Keratinocyte (primary cell): ENCODE measurements at regions not wholly inside any gene's neighbourhood (a gene's known extent, or its start where the extent isn't known, plus 50 kb on each side); places are given as distances from the start of the nearest gene placed in this dataset.
A peak's percentile ranks its signal among the peaks of the same experiment; 100 is the strongest.

Experiments used
- DNase-seq: peaks from one replicate; pipeline ENCODE4 v3.0.0-alpha.2; 2011; ENCODE audit warnings: low read depth, missing footprints, low spot score
- FAIRE-seq: peaks from 2 replicates; lab custom pipeline; 2011; peaks lifted over from hg19 to GRCh38; lab: Jason Lieb, UNC
- H2AFZ ChIP-seq: 2 replicates; pipeline ENCODE4 v1.6.0; 2012; ENCODE audit warnings: low read length, control low read depth, inconsistent platforms; ENCODE audit not compliant: control insufficient read depth
- H3K27ac ChIP-seq: 2 replicates; pipeline ENCODE4 v1.5.1; 2011; ENCODE audit warnings: low read length; ENCODE audit not compliant: control insufficient read depth, insufficient read depth
- H3K27me3 ChIP-seq: 3 replicates; pipeline ENCODE4 v1.6.0; 2011; ENCODE audit warnings: low read length; ENCODE audit not compliant: control insufficient read depth, insufficient read depth; ENCODE audit errors: extremely low read depth
- H3K36me3 ChIP-seq, 2 experiments: 2 replicates in 1 of 2; 3 replicates in 1 of 2; pipeline ENCODE4 v1.5.1; 2011; ENCODE audit warnings: low read length in 2 of 2, mild to moderate bottlenecking in 1 of 2; ENCODE audit not compliant: control insufficient read depth in 2 of 2, insufficient read depth in 2 of 2; ENCODE audit errors: extremely low read depth in 1 of 2
- H3K4me1 ChIP-seq: 3 replicates; pipeline ENCODE4 v1.5.1; 2011; ENCODE audit warnings: low read length; ENCODE audit not compliant: control insufficient read depth, insufficient read depth; ENCODE audit errors: extremely low read depth
- H3K4me2 ChIP-seq: 3 replicates; pipeline ENCODE4 v1.6.0; 2011; ENCODE audit warnings: low read depth, low read length; ENCODE audit not compliant: control insufficient read depth, insufficient read depth; ENCODE audit errors: extremely low read depth
- H3K4me3 ChIP-seq, 3 experiments: fragments of 200-600 bp in 1 of 3; sonication (generic) in 1 of 3; 2 replicates in 2 of 3; 3 replicates in 1 of 3; pipeline ENCODE4 v1.5.1; 2011 to 2016; ENCODE audit warnings: low read length in 3 of 3, mild to moderate bottlenecking in 3 of 3, control low read depth in 2 of 3, inconsistent platforms in 1 of 3, low read depth in 1 of 3, mixed read lengths in 1 of 3, mixed run types in 1 of 3, moderate library complexity in 1 of 3; ENCODE audit not compliant: control insufficient read depth in 2 of 3, insufficient read depth in 2 of 3; ENCODE audit errors: extremely low read depth in 1 of 3
- H3K79me2 ChIP-seq: 2 replicates; pipeline ENCODE4 v1.6.0; 2012; ENCODE audit warnings: low read length; ENCODE audit not compliant: control insufficient read depth, insufficient read depth
- H3K9ac ChIP-seq: 3 replicates; pipeline ENCODE4 v1.6.0; 2011; ENCODE audit warnings: low read length; ENCODE audit not compliant: control insufficient read depth, insufficient read depth; ENCODE audit errors: extremely low read depth
- H3K9me1 ChIP-seq: 3 replicates; pipeline ENCODE4 v1.6.0; 2011; ENCODE audit warnings: low read length; ENCODE audit not compliant: control insufficient read depth, insufficient read depth; ENCODE audit errors: extremely low read depth
- H3K9me3 ChIP-seq: 2 replicates; pipeline ENCODE4 v1.5.1; 2012; ENCODE audit warnings: low read depth, low read length; ENCODE audit not compliant: control insufficient read depth
- H4K20me1 ChIP-seq: 3 replicates; pipeline ENCODE4 v1.6.0; 2011; ENCODE audit warnings: low read length; ENCODE audit not compliant: control insufficient read depth, insufficient read depth; ENCODE audit errors: extremely low read depth
- CTCF ChIP-seq, 3 experiments: IDR thresholded peaks in 1 of 3; conservative IDR thresholded peaks in 1 of 3; optimal IDR thresholded peaks in 1 of 3; 2 replicates in 2 of 3; 3 replicates in 1 of 3; pipeline versions ENCODE3 to v1.5.1; 2011; ENCODE audit warnings: low read length in 3 of 3, mild to moderate bottlenecking in 3 of 3, moderate library complexity in 2 of 3, control low read depth in 1 of 3, inconsistent platforms in 1 of 3; ENCODE audit not compliant: insufficient read depth in 2 of 3; ENCODE audit errors: extremely low read depth in 1 of 3
- EZH2 ChIP-seq: IDR thresholded peaks from one replicate; pipeline ENCODE4 v1.6.1; 2012; ENCODE audit warnings: inconsistent platforms, mild to moderate bottlenecking, low read length, moderate library complexity
- dilution Hi-C: fragments of 300-500 bp; cut with MboI; formaldehyde crosslinking; loops from one replicate; pipeline ENCODE4 v1.7.0; 2020; ENCODE audit warnings: low sequenced_read_pairs; ENCODE audit not compliant: extremely low pct_ligation_motif_present

GRCh38 chr1:57982852-57983251 lies 559.0 kb upstream of the DAB1 start:
- Histone ChIP-seq H3K4me2 (no peak overlapping the region), H3K36me3 (no peaks in the 10 kb centered on the region)
- FAIRE-seq, result no peak

GRCh38 chr1:57976216-57976615 lies 552.4 kb upstream of the DAB1 start:
- FAIRE-seq (no peak), DNase-seq (no peak)
- dilution Hi-C loops, result no loop called here
- Histone ChIP-seq H3K27me3 (no peaks in the 10 kb centered on the region), H3K9ac (no peak overlapping the region), H3K4me3 (no peak overlapping the region), H3K79me2 (no peaks in the 10 kb centered on the region), H3K4me1 (no peaks in the 10 kb centered on the region), H4K20me1 (no peaks in the 10 kb centered on the region), H2AFZ (no peak overlapping the region), H3K27ac (no peak overlapping the region), H3K4me2 (no peak overlapping the region), H3K36me3 (no peaks in the 10 kb centered on the region), H3K9me1 (no peaks in the 10 kb centered on the region), H3K9me3 (no peaks in the 10 kb centered on the region)
- TF ChIP-seq EZH2, result no peak
- TF ChIP-seq CTCF (optimal IDR thresholded peaks at IDR 0.05 in 1 of 3, IDR thresholded peaks at IDR 0.05 in 1 of 3, conservative IDR thresholded peaks at IDR 0.05 in 1 of 3; ENCODE audit: extremely low read depth in 1 of 3, insufficient read depth in 2 of 3, low read length in 3 of 3), result peak in 1 of 3 experiments; percentile 14

More at GRCh38 chr1:57982852-57983251, 559.0 kb upstream of the DAB1 start:
- DNase-seq, result no peak
- Histone ChIP-seq H3K79me2 (no peaks in the 10 kb centered on the region), H3K9ac (no peak overlapping the region), H3K4me1 (no peaks in the 10 kb centered on the region), H3K9me1 (no peaks in the 10 kb centered on the region), H2AFZ (no peak overlapping the region), H4K20me1 (no peaks in the 10 kb centered on the region), H3K27ac (no peak overlapping the region), H3K4me3 (no peak overlapping the region), H3K27me3 (no peaks in the 10 kb centered on the region), H3K9me3 (no peaks in the 10 kb centered on the region)
- dilution Hi-C loops, result no loop called here
- TF ChIP-seq EZH2 (no peak), CTCF (optimal IDR thresholded peaks at IDR 0.05 in 1 of 3, IDR thresholded peaks at IDR 0.05 in 1 of 3, conservative IDR thresholded peaks at IDR 0.05 in 1 of 3; ENCODE audit: extremely low read depth in 1 of 3, insufficient read depth in 2 of 3, low read length in 3 of 3) (no peak)
